H1 (cell line): ENCODE measurements at regions not wholly inside any gene's neighbourhood (a gene's known extent, or its start where the extent isn't known, plus 50 kb on each side); places are given as distances from the start of the nearest gene placed in this dataset.
"Not testable (repeated sequence)": the region's sequence is repeated elsewhere in the genome, so short reads cannot be mapped to it uniquely, and the experiment has no call there.

Experiments
- CTCF ChIA-PET: fragments of 300-600 bp; sonication (Branson Sonifier 250); formaldehyde crosslinking; loops from one replicate; lab custom pipeline; 2021; ENCODE audit not compliant: partially characterized antibody; lab: Charles Lee
- POLR2A ChIA-PET: fragments of 300-600 bp; sonication (Branson Sonifier 250); formaldehyde crosslinking; loops from one replicate; lab custom pipeline; 2021; ENCODE audit warnings: inconsistent platforms; ENCODE audit not compliant: partially characterized antibody; lab: Charles Lee
- DNase-seq, 2 experiments: peaks; one replicate each; pipeline versions ENCODE4 v3.0.0 to v3.0.0-alpha.2; 2010 to 2022; ENCODE audit warnings: low spot score in 2 of 2, low read depth in 1 of 2, mixed read lengths in 1 of 2
- FAIRE-seq: peaks from 2 replicates; lab custom pipeline; 2011; peaks lifted over from hg19 to GRCh38; lab: Jason Lieb, UNC
- H2AFZ ChIP-seq: 2 replicates; pipeline ENCODE4 v1.8.1; 2012; ENCODE audit warnings: low read length, inconsistent platforms
- H2AK5ac ChIP-seq: 2 replicates; pipeline ENCODE4 v1.6.1; 2013; ENCODE audit warnings: low read depth, low read length
- H2BK120ac ChIP-seq: replicated peaks from 2 replicates; pipeline ENCODE3; 2013; ENCODE audit warnings: low read depth, low read length, inconsistent platforms
- H2BK12ac ChIP-seq: 2 replicates; pipeline ENCODE4 v1.6.1; 2013; ENCODE audit warnings: low read depth, low read length
- H2BK15ac ChIP-seq: 2 replicates; pipeline ENCODE4 v1.6.1; 2013; ENCODE audit warnings: low read length
- H2BK20ac ChIP-seq: 2 replicates; pipeline ENCODE4 v1.6.1; 2013; ENCODE audit warnings: low read length
- H2BK5ac ChIP-seq: 2 replicates; pipeline ENCODE4 v1.6.1; 2013; ENCODE audit warnings: low read depth, low read length
- H3K14ac ChIP-seq: 2 replicates; pipeline ENCODE4 v1.6.1; 2013; ENCODE audit warnings: inconsistent platforms; ENCODE audit not compliant: insufficient read length
- H3K18ac ChIP-seq: 2 replicates; pipeline ENCODE4 v1.6.1; 2013; ENCODE audit warnings: low read length; ENCODE audit errors: extremely low read depth
- H3K23ac ChIP-seq: 2 replicates; pipeline ENCODE4 v1.6.1; 2013; ENCODE audit warnings: inconsistent platforms; ENCODE audit not compliant: insufficient read length
- H3K23me2 ChIP-seq: 2 replicates; pipeline ENCODE4 v1.6.1; 2013; ENCODE audit warnings: low read depth, low read length
- H3K27ac ChIP-seq: 2 replicates; pipeline ENCODE4 v1.6.1; 2011; ENCODE audit warnings: low read depth, low read length, inconsistent platforms
- H3K27me3 ChIP-seq, 4 experiments: replicated peaks in 1 of 4; 1 replicate in 1 of 4; 2 replicates in 3 of 4; pipeline versions ENCODE4 v1.6.1 to v1.8.1; 2011 to 2013; ENCODE audit warnings: low read length in 3 of 4, mild to moderate bottlenecking in 3 of 4, inconsistent platforms in 2 of 4, mixed read lengths in 2 of 4, moderate library complexity in 1 of 4; ENCODE audit not compliant: control insufficient read depth in 3 of 4, insufficient read depth in 3 of 4; ENCODE audit errors: extremely low read depth in 1 of 4
- H3K36me3 ChIP-seq, 4 experiments: 2 replicates each; pipeline versions ENCODE4 v1.6.1 to v1.8.1; 2011 to 2013; ENCODE audit warnings: mild to moderate bottlenecking in 4 of 4, low read length in 3 of 4, moderate library complexity in 2 of 4, control low read depth in 1 of 4, inconsistent platforms in 1 of 4; ENCODE audit not compliant: insufficient read depth in 4 of 4, control insufficient read depth in 2 of 4
- H3K4ac ChIP-seq: replicated peaks from 2 replicates; pipeline ENCODE3; 2013; ENCODE audit warnings: low read length, low read depth, mixed read lengths, inconsistent platforms; ENCODE audit not compliant: insufficient read length
- H3K4me1 ChIP-seq, 4 experiments: replicated peaks in 1 of 4; 1 replicate in 1 of 4; 2 replicates in 3 of 4; pipeline versions ENCODE4 v1.6.1 to v1.8.1; 2011 to 2013; ENCODE audit warnings: low read length in 3 of 4, inconsistent platforms in 2 of 4, mixed read lengths in 1 of 4; ENCODE audit not compliant: insufficient read depth in 4 of 4, control insufficient read depth in 3 of 4
- H3K4me2 ChIP-seq, 2 experiments: 2 replicates each; pipeline versions ENCODE4 v1.6.1 to v1.8.1; 2011 to 2013; ENCODE audit warnings: low read depth in 2 of 2, low read length in 2 of 2, control low read depth in 1 of 2, inconsistent platforms in 1 of 2, mild to moderate bottlenecking in 1 of 2; ENCODE audit not compliant: insufficient read depth in 1 of 2
- H3K4me3 ChIP-seq, 4 experiments: fragments of 200-600, 300-600 bp in 1 of 4; sonication (generic), shearing (Covaris generic), sonication (Bioruptor Twin) in 1 of 4; 2 replicates each; pipeline versions ENCODE4 v1.5.1 to v1.8.1; 2011 to 2016; ENCODE audit warnings: low read length in 4 of 4, low read depth in 3 of 4, control low read depth in 2 of 4, inconsistent platforms in 2 of 4, mild to moderate bottlenecking in 2 of 4, mixed read lengths in 1 of 4, moderate library complexity in 1 of 4; ENCODE audit not compliant: insufficient read depth in 2 of 4; ENCODE audit errors: extremely low read depth in 1 of 4
- H3K56ac ChIP-seq: replicated peaks from 2 replicates; pipeline ENCODE3; 2013; ENCODE audit warnings: low read depth, mild to moderate bottlenecking, mixed read lengths, low read length, inconsistent platforms; ENCODE audit not compliant: insufficient read length
- H3K79me1 ChIP-seq: 2 replicates; pipeline ENCODE4 v1.6.1; 2013; ENCODE audit warnings: low read depth, low read length, control low read depth
- H3K79me2 ChIP-seq, 2 experiments: 2 replicates each; pipeline versions ENCODE4 v1.6.1 to v1.8.1; 2012 to 2013; ENCODE audit warnings: low read length in 2 of 2, mild to moderate bottlenecking in 2 of 2, inconsistent platforms in 1 of 2; ENCODE audit not compliant: insufficient read depth in 2 of 2, control insufficient read depth in 1 of 2
- H3K9ac ChIP-seq, 4 experiments: replicated peaks in 1 of 4; 1 replicate in 1 of 4; 2 replicates in 3 of 4; pipeline versions ENCODE4 v1.6.1 to v1.8.1; 2011 to 2013; ENCODE audit warnings: low read depth in 3 of 4, low read length in 3 of 4, control low read depth in 2 of 4, mild to moderate bottlenecking in 2 of 4, moderate library complexity in 2 of 4, inconsistent platforms in 1 of 4; ENCODE audit errors: extremely low read depth in 1 of 4
- H3K9me3 ChIP-seq, 2 experiments: 2 replicates each; pipeline versions ENCODE4 v1.6.1 to v1.8.1; 2012 to 2013; ENCODE audit warnings: mild to moderate bottlenecking in 2 of 2, moderate library complexity in 2 of 2, control low read depth in 1 of 2, inconsistent platforms in 1 of 2, low read depth in 1 of 2, low read length in 1 of 2, mixed read lengths in 1 of 2; ENCODE audit not compliant: insufficient read depth in 2 of 2
- H4K20me1 ChIP-seq, 2 experiments: replicated peaks in 1 of 2; 2 replicates each; pipeline versions ENCODE3 to v1.8.1; 2011 to 2013; ENCODE audit warnings: inconsistent platforms in 2 of 2, low read length in 2 of 2, mild to moderate bottlenecking in 1 of 2; ENCODE audit not compliant: insufficient read depth in 2 of 2, control insufficient read depth in 1 of 2
- H4K5ac ChIP-seq: 2 replicates; pipeline ENCODE4 v1.6.1; 2013; ENCODE audit warnings: low read length, low read depth, mixed read lengths, inconsistent platforms; ENCODE audit not compliant: insufficient read length
- H4K8ac ChIP-seq: 2 replicates; pipeline ENCODE4 v1.8.0; 2013; ENCODE audit warnings: mild to moderate bottlenecking, moderate library complexity, low read length, inconsistent platforms; ENCODE audit not compliant: insufficient read depth; ENCODE audit errors: extremely low read depth
- H4K91ac ChIP-seq: replicated peaks from 2 replicates; pipeline ENCODE3; 2013; ENCODE audit warnings: low read length, mixed read lengths, inconsistent platforms; ENCODE audit not compliant: insufficient read length
- CTCF ChIP-seq, 3 experiments: IDR thresholded peaks; 1 replicate in 2 of 3; 2 replicates in 1 of 3; pipeline versions ENCODE4 v1.5.1 to v1.6.1; 2011; ENCODE audit warnings: low read length in 3 of 3, mild to moderate bottlenecking in 3 of 3, inconsistent platforms in 2 of 3, low read depth in 1 of 3, moderate library complexity in 1 of 3; ENCODE audit not compliant: insufficient read depth in 1 of 3; ENCODE audit errors: control extremely low read depth in 1 of 3
- RAD21 ChIP-seq, 2 experiments: IDR thresholded peaks in 1 of 2; conservative IDR thresholded peaks in 1 of 2; 2 replicates each; pipeline ENCODE4 v1.6.1; 2011; ENCODE audit warnings: low read depth in 2 of 2, low read length in 2 of 2, improper control_type of control experiment in 1 of 2, inconsistent platforms in 1 of 2, mild to moderate bottlenecking in 1 of 2, moderate library complexity in 1 of 2
- WGBS, 2 experiments: shearing (Covaris generic) in 1 of 2; methylation state at CpG; one replicate each; pipeline versions ENCODE4 v1.1.6 to v1.1.7; 2013 to 2015; ENCODE audit warnings: low lambda C conversion rate in 2 of 2, mixed read lengths in 2 of 2, inconsistent platforms in 1 of 2, low coverage in 1 of 2, missing lambda C conversion rate in 1 of 2; ENCODE audit not compliant: insufficient replicate concordance in 2 of 2, insufficient coverage in 1 of 2, insufficient read length in 1 of 2; ENCODE audit errors: extremely low coverage in 1 of 2, missing lambda C conversion rate in 1 of 2; 5-methylcytosine and 5-hydroxymethylcytosine counted together

GRCh38 chr6:86175149-86175548, 532.5 kb upstream of the SYNCRIP start:
- H3K27me3 ChIP-seq, H2BK5ac ChIP-seq, H3K23me2 ChIP-seq, H4K5ac ChIP-seq, FAIRE-seq, H3K14ac ChIP-seq, H3K9me3 ChIP-seq, H2BK15ac ChIP-seq, H4K91ac ChIP-seq, H2BK120ac ChIP-seq, H2BK20ac ChIP-seq, H2BK12ac ChIP-seq, H3K4me1 ChIP-seq, H3K27ac ChIP-seq, H3K79me2 ChIP-seq, H3K23ac ChIP-seq, H2AFZ ChIP-seq, H3K4me2 ChIP-seq, H3K56ac ChIP-seq, H3K18ac ChIP-seq, POLR2A ChIA-PET, H2AK5ac ChIP-seq, H4K20me1 ChIP-seq, H3K79me1 ChIP-seq, H3K9ac ChIP-seq, H3K36me3 ChIP-seq, H3K4me3 ChIP-seq, H4K8ac ChIP-seq, H3K4ac ChIP-seq: not testable (repeated sequence)
- DNase-seq = peak in 1 of 2 experiments; percentile 72
- 69% methylated on average over 8 of the region's 9 CpGs; no CpG with 5 or more reads in 1 of the 2 experiments for WGBS, 2 experiments
- TF ChIP-seq CTCF (IDR thresholded peaks at IDR 0.05; ENCODE audit: control extremely low read depth in 1 of 3, insufficient read depth in 1 of 3, low read depth in 1 of 3, low read length in 3 of 3) = peak; percentile 45 to 63 (median 54)
- peak; percentile 76 to 77 for TF ChIP-seq RAD21 (IDR thresholded peaks at IDR 0.05 in 1 of 2, conservative IDR thresholded peaks at IDR 0.05 in 1 of 2; ENCODE audit: low read depth in 2 of 2, low read length in 2 of 2)
- CTCF ChIA-PET = interaction anchor here (0.6 to 7.2 kb wide), 6 partner anchors 12 to 765 kb away, joined by 3 to 67 read pairs (median 3); no protein-coding TSS in a partner anchor
